Activated CD8-positive, alpha-beta T cell treated with anti-CD3 and anti-CD28 coated beads, Interleukin-2, amount 10 ng/mL, durations not matched to agents 7 days and 5 days (primary cell): ENCODE measurements at regions not wholly inside any gene's neighbourhood (a gene's known extent, or its start where the extent isn't known, plus 50 kb on each side); places are given as distances from the start of the nearest gene placed in this dataset.

ENCODE experiments used
- ATAC-seq: fragments of 150-1000 bp; cut with Tn5 transposase; one replicate; pipeline ENCODE4 v1.10.0; 2021; ENCODE audit warnings: moderate library complexity
- CTCF ChIA-PET: fragments of 350-600 bp; sonication (Branson Sonifier 250); formaldehyde crosslinking; loops from one replicate; lab custom pipeline; 2021; ENCODE audit warnings: antibody characterized with exemption; lab: Charles Lee
- POLR2A ChIA-PET: fragments of 350-600 bp; sonication (Branson Sonifier 250); formaldehyde crosslinking; loops from one replicate; lab custom pipeline; 2021; ENCODE audit warnings: antibody characterized with exemption; lab: Charles Lee
- DNase-seq: peaks from one replicate; pipeline ENCODE4 v3.0.0-alpha.2; 2020
- H3K27ac Mint-ChIP-seq: one replicate; pipeline ENCODE4 v1.8.0; 2021; ENCODE audit warnings: mild to moderate bottlenecking, mixed read lengths
- H3K27me3 Mint-ChIP-seq: one replicate; pipeline ENCODE4 v1.8.0; 2021; ENCODE audit warnings: low read depth, mixed read lengths
- H3K36me3 Mint-ChIP-seq: one replicate; pipeline ENCODE4 v1.8.0; 2021; ENCODE audit warnings: low read depth, mixed read lengths
- H3K4me1 Mint-ChIP-seq: one replicate; pipeline ENCODE4 v1.8.0; 2021; ENCODE audit warnings: low read depth, mixed read lengths
- H3K4me3 Mint-ChIP-seq: one replicate; pipeline ENCODE4 v1.8.0; 2021; ENCODE audit warnings: mild to moderate bottlenecking, mixed read lengths
- H3K9me3 Mint-ChIP-seq: one replicate; pipeline ENCODE4 v1.8.0; 2022; ENCODE audit warnings: mixed read lengths; ENCODE audit not compliant: insufficient read depth

- Mint-ChIP-seq H3K4me1 (no peaks in the 10 kb centered on the region), H3K27me3 (no peaks in the 10 kb centered on the region), H3K9me3 (no peaks in the 10 kb centered on the region), H3K4me3 (no peak overlapping the region), H3K27ac (no peak overlapping the region), H3K36me3 (no peaks in the 10 kb centered on the region)
- POLR2A ChIA-PET = no interaction called here
- no peak for DNase-seq
- CTCF ChIA-PET = no interaction called here
- no peak for ATAC-seq
These were observed 250.6 kb downstream of the DAD1 start for GRCh38 chr14:22338381-22338780.

DNA sequence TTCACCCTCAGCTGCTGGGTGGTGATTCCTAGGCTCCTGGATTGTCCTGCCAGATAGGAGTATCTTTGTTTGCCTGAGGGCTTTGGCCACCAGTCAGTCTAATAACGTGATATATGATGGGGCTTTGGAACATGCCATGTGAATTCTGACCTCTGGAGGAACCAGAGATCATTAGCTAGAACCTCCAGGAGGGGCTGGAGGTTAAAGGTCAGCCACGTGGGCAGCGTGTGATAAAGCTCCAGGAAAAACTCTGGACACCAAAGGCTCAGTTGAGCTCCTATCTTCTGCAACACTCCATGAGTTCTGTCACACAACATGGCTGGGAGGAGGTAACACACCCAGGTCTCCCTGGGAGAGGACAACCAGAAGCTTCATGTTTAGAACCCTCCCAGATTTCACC is 251.1 kb downstream of the DAD1 start:
- ChIA-PET POLR2A (no interaction called here), CTCF (no interaction called here)
- no peaks in the 10 kb centered on the region for H3K36me3 Mint-ChIP-seq
- no peaks in the 10 kb centered on the region for H3K4me1 Mint-ChIP-seq
- no peak overlapping the region for H3K4me3 Mint-ChIP-seq
- no peaks in the 10 kb centered on the region for H3K9me3 Mint-ChIP-seq
- H3K27me3 Mint-ChIP-seq = no peaks in the 10 kb centered on the region
- DNase-seq (no peak), ATAC-seq (no peak)
- no peak overlapping the region for H3K27ac Mint-ChIP-seq

DNA sequence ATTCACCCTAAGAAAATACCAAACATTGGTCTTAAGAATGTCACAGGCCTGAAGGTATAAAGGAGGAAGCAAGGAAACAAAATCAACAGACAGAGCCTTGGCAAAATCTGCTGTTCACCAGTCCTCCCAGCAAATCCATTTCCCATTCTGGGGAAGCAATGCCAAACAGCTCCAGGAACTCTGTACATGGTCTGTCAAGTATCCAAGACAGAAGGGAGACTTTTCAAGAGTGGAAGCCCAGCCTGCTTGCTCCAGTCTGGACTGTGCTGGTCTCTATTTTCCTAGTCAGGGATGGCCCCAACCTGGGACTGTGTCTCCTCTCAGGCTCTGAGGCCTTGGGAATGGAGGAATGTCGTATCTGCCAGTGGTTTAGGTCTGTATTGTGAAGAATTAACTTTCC is 251.5 kb downstream of the DAD1 start:
- Mint-ChIP-seq H3K27me3 (no peaks in the 10 kb centered on the region), H3K9me3 (no peaks in the 10 kb centered on the region), H3K4me3 (no peak overlapping the region), H3K27ac (no peak overlapping the region), H3K36me3 (no peaks in the 10 kb centered on the region), H3K4me1 (no peaks in the 10 kb centered on the region)
- DNase-seq = no peak
- CTCF ChIA-PET = no interaction called here
- POLR2A ChIA-PET = no interaction called here
- ATAC-seq = no peak

- Mint-ChIP-seq H3K4me1 (no peaks in the 10 kb centered on the region), H3K36me3 (no peaks in the 10 kb centered on the region), H3K9me3 (no peaks in the 10 kb centered on the region), H3K27me3 (no peaks in the 10 kb centered on the region), H3K27ac (no peak overlapping the region), H3K4me3 (no peak overlapping the region)
- ChIA-PET CTCF (no interaction called here), POLR2A (no interaction called here)
- no peak for DNase-seq
- no peak for ATAC-seq
These were observed 253.0 kb downstream of the DAD1 start for GRCh38 chr14:22336031-22336430.

DNA sequence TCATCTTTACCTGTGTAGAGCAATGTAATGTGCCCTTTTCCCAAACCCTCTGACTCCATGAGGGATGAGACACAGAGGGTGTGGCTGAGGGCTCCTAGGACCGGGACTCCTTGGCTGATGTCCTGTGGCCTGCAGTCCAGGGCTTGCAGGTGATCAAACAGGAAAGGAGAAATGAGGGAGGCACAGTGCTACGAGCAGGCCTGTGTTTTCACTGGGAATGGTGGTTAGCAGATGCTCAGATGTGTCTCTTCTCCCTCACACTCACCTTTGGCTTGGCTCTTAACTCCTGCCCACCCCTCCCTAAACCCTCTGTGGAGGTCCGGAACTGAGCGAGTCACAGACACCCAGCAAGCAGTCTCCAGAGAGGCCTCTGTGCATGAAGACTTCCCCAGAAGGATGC is 254.4 kb downstream of the DAD1 start:
- no peak for ATAC-seq
- Mint-ChIP-seq H3K27me3 (no peaks in the 10 kb centered on the region), H3K9me3 (no peaks in the 10 kb centered on the region), H3K36me3 (no peaks in the 10 kb centered on the region), H3K4me1 (no peaks in the 10 kb centered on the region), H3K27ac (no peak overlapping the region), H3K4me3 (no peak overlapping the region)
- DNase-seq = no peak
- POLR2A ChIA-PET = no interaction called here
- CTCF ChIA-PET = no interaction called here

- ATAC-seq (no peak), DNase-seq (no peak)
- ChIA-PET POLR2A (no interaction called here), CTCF (no interaction called here)
- Mint-ChIP-seq H3K36me3 (no peaks in the 10 kb centered on the region), H3K9me3 (no peaks in the 10 kb centered on the region), H3K4me3 (no peak overlapping the region), H3K27me3 (no peaks in the 10 kb centered on the region), H3K4me1 (no peaks in the 10 kb centered on the region), H3K27ac (no peak overlapping the region)
These were observed 254.8 kb downstream of the DAD1 start for GRCh38 chr14:22334275-22334577.

DNA sequence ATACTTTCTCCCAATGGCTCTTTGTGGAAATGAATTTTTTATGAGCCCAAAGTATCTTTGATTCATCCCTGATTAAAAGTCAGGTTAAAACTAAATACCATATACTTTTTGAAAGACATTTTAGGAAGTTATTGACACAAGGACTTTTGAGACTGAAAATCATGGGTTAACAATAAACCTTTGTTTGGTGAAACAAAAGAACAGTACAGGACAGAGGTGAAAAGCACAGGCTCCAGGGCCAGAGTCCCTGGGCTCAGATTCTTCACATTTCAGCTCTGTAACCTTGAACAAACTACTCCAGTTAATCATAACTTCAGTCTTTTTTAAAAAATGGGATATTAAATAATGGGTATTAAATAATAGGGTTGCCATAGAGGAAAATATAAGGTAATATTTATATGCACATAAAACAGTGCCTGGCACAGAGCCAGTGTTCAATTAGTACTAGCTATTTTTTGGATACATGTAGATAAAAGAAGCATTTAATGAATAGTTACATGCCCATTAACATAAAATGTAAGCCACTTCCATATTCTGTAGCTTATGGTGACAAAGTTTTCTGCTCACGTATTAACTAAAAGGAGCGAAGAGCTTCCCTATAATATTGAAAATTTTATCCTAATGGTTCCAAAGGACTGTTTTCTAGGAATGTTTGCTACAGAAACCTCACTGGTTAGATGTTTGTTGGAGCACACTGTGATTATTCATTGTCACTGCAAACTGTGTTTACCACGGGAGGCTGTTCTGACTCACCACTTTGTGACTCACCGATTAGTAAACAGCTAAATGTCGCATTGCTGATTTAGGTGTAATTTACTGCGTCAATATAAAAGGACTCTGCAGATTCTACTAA is 255.4 kb downstream of the DAD1 start:
- Mint-ChIP-seq H3K9me3 (no peaks in the 10 kb centered on the region), H3K36me3 (no peaks in the 10 kb centered on the region), H3K4me1 (no peaks in the 10 kb centered on the region), H3K27ac (no peak overlapping the region), H3K4me3 (no peak overlapping the region), H3K27me3 (no peaks in the 10 kb centered on the region)
- CTCF ChIA-PET = no interaction called here
- DNase-seq = no peak
- POLR2A ChIA-PET = no interaction called here
- no peak for ATAC-seq

- Mint-ChIP-seq H3K36me3 (no peaks in the 10 kb centered on the region), H3K27ac (no peak overlapping the region), H3K27me3 (no peaks in the 10 kb centered on the region), H3K9me3 (no peaks in the 10 kb centered on the region), H3K4me1 (no peaks in the 10 kb centered on the region), H3K4me3 (no peak overlapping the region)
- ChIA-PET POLR2A (no interaction called here), CTCF (no interaction called here)
- ATAC-seq (no peak), DNase-seq (no peak)
These were observed 256.2 kb downstream of the DAD1 start for GRCh38 chr14:22332686-22333421.

GRCh38 chr14:22329371-22329770 is 259.7 kb downstream of the DAD1 start:
- Mint-ChIP-seq H3K4me3 (no peak overlapping the region), H3K4me1 (no peaks in the 10 kb centered on the region), H3K27me3 (no peaks in the 10 kb centered on the region), H3K9me3 (no peaks in the 10 kb centered on the region), H3K36me3 (no peaks in the 10 kb centered on the region), H3K27ac (no peak overlapping the region)
- ATAC-seq = no peak
- ChIA-PET CTCF (no interaction called here), POLR2A (no interaction called here)
- DNase-seq = no peak

DNA sequence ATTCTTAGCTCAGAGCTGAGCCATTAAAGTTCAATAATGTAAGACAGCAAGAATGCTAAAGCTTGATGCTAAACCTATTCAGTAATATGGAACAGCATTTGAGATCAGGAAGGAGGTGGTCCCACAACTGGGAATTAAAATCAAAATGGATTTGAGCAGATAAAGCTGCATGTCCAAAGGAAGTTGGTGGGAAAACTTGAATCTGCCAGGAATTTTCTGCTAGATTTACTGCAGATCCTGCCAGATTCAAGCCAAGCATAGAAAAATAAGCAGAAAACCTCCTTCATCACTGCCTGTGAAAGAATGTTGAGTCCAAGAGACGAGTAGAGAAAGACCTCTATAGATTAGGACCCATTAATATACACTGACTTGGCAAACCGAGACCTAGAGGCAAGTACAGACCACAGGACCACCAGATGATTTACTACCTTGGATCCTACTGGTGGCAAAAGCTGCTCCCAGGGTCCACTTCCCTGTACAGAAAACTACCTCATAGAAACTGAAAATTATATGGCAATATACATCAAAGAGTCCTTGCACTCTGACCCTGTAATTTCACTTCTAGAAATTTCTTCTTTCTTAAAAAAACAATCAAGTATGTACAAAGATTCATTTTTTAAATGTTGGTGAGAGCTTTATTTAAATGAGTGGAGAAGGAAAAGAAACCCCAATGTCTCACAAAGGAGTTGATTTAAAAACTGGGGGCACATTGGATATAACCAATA is 263.2 kb downstream of the DAD1 start:
- Mint-ChIP-seq H3K4me1 (no peaks in the 10 kb centered on the region), H3K4me3 (no peak overlapping the region), H3K9me3 (no peaks in the 10 kb centered on the region), H3K36me3 (no peaks in the 10 kb centered on the region), H3K27me3 (no peaks in the 10 kb centered on the region), H3K27ac (no peak overlapping the region)
- POLR2A ChIA-PET = no interaction called here
- no peak for DNase-seq
- no peak for ATAC-seq
- CTCF ChIA-PET = no interaction called here

- ATAC-seq = no peak
- Mint-ChIP-seq H3K27me3 (no peaks in the 10 kb centered on the region), H3K4me1 (no peaks in the 10 kb centered on the region), H3K9me3 (no peaks in the 10 kb centered on the region), H3K27ac (peak overlapping the region; percentile 64), H3K36me3 (no peaks in the 10 kb centered on the region), H3K4me3 (peak overlapping the region; percentile 65)
- ChIA-PET CTCF (no interaction called here), POLR2A (no interaction called here)
- DNase-seq = no peak
These were observed 268.7 kb downstream of the DAD1 start for GRCh38 chr14:22320362-22320750.
